ENCODE measurements at regions not wholly inside any gene's neighbourhood (a gene's known extent, or its start where the extent isn't known, plus 50 kb on each side); places are given as distances from the start of the nearest gene placed in this dataset.
"Not testable (repeated sequence)": the region's sequence is repeated elsewhere in the genome, so short reads cannot be mapped to it uniquely, and the experiment has no call there.

- TF ChIP-seq, protein P1, sequence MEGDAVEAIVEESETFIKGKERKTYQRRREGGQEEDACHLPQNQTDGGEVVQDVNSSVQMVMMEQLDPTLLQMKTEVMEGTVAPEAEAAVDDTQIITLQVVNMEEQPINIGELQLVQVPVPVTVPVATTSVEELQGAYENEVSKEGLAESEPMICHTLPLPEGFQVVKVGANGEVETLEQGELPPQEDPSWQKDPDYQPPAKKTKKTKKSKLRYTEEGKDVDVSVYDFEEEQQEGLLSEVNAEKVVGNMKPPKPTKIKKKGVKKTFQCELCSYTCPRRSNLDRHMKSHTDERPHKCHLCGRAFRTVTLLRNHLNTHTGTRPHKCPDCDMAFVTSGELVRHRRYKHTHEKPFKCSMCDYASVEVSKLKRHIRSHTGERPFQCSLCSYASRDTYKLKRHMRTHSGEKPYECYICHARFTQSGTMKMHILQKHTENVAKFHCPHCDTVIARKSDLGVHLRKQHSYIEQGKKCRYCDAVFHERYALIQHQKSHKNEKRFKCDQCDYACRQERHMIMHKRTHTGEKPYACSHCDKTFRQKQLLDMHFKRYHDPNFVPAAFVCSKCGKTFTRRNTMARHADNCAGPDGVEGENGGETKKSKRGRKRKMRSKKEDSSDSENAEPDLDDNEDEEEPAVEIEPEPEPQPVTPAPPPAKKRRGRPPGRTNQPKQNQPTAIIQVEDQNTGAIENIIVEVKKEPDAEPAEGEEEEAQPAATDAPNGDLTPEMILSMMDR (conservative IDR thresholded peaks at IDR 0.05), result no peak
- H3K27ac ChIP-seq, result no peak overlapping the region
These were observed 176.5 kb upstream of the CCZ1B start for GRCh38 chr7:7002418-7003062.

GRCh38 chr7:7005303-7005702 lies 177.0 kb upstream of the C1GALT1 start:
- TF ChIP-seq, protein P1 (conservative IDR thresholded peaks at IDR 0.05), result no peak
- no peak overlapping the region for H3K27ac ChIP-seq

DNA sequence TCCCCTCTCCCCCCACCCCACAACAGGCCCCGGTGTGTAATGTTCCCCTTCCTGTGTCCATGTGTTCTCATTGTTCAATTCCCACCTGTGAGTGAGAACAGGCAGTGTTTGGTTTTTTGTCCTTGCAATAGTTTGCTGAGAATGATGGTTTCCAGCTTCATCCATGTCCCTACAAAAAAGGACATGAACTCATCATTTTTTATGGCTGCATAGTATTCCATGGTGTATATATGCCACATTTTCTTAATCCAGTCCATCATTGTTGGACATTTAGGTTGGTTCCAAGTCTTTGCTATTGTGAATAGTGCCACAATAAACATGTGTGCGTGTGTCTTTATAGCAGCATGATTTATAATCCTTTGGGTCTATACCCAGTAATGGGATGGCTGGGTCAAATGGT lies 176.4 kb upstream of the C1GALT1 start:
- not testable (repeated sequence) for H3K27ac ChIP-seq

DNA sequence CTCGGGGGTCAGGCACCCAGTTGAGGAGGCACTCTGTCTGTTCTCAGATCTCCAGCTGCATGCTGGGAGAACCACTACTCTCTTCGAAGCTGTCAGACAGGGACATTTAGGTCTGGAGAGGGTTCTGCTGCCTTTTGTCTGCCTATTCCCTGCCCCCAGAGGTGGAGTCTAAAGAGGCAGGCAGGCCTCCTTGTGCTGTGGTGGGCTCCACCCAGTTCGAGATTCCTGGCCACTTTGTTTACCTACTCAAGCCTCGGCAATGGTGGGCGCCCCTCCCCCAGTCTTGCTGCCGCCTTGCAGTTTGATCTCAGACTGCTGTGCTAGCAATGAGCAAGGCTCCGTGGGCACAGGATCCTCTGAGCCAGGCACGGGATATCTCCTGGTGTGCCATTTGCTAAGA lies 171.1 kb upstream of the C1GALT1 start:
- not testable (repeated sequence) for H3K27ac ChIP-seq

DNA sequence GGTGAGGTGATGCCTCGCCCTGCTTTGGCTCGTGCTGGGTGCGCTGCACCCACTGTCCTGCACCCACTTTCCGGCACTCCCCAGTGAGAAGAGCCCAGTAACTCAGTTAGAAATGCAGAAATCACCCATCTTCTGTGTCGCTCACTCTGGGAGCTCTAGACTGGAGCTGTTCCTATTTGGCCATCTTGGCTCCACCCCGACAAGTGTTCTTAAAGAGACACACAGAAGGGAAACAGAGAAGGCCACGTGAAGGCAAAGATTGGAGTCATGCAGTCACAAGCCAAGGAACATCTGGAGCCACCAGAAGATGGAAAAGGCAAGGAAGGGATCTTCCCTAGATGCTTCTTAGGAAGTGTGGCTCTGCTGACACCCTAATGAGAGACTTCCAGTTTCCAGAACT lies 170.6 kb upstream of the C1GALT1 start:
- not testable (repeated sequence) for H3K27ac ChIP-seq

DNA sequence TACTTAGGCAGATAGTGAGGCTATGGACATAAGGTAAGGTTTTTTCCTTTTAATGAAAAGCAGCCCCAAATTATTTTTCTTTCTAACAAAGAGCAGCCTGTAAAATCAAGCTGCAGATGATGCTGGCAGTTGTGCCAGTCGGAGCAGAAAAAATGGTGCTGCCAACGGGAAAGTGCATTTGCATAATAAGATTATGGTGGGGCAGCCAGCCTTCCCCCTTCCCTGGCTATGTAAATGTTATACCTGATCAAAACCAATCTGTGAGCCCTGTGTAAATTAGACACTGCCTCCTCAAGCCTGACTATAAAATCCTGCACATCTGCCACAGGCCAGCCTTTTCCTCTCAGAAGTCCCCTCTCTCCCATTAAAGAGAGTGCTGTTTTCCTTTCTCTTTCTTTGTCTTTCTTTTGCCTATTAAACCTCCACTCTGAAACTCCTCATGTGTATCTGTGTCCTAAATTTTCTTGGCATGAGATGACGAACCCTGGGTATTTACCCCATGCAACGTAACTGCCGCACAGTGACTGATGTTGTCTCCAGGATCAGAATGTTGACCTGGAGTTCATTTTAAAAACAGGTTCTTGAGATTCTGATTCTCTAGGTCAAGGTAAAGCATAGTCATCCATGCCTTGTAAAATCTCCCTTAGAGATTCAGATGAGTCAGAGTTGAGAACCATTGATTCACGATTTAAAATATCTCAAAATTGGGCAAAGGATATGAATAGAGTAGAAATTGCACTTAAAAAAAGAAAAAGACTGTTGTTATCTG lies 167.3 kb upstream of the C1GALT1 start:
- H3K27ac ChIP-seq, result peak overlapping the region; percentile 48
- TF ChIP-seq, protein P1 (conservative IDR thresholded peaks at IDR 0.05), result no peak

DNA sequence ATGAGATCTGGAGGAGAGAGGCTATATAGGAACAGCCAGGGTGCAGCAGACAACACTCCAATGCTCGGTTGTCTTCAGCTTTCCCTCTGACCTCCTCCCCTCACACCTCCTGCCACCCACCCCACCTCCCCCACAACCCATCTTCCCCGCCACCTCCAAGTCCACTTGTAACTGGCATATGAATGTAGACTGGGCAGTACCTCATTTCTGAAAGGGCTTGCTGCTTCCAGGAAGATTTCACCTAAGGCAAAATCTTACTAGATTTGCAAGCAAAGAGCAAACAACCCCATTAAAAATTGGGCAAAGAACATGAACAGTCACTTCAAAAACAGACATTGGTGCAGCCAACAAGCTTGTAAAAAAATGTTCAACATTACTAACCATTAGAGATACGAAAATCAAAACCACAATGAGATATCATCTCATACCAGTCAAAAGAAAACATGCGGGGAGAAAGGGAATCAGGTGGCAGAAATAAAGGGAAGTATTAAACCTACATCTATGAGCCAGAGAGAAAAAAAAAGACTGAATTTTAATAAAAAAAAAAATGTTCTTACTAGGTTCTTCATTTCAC lies 164.6 kb upstream of the C1GALT1 start:
- H3K27ac ChIP-seq, result peak overlapping the region; percentile 38; the same call in 1 of the 2 replicates
- TF ChIP-seq, protein P1 (conservative IDR thresholded peaks at IDR 0.05), result no peak

- peak overlapping the region; percentile 38; the same call in 1 of the 2 replicates for H3K27ac ChIP-seq
- TF ChIP-seq, protein P1 (conservative IDR thresholded peaks at IDR 0.05), result no peak
These were observed 164.1 kb upstream of the C1GALT1 start for GRCh38 chr7:7018290-7018689.

GRCh38 chr7:7032221-7032620 lies 150.1 kb upstream of the C1GALT1 start:
- TF ChIP-seq, protein P1 (conservative IDR thresholded peaks at IDR 0.05), result no peak
- H3K27ac ChIP-seq, result no peak overlapping the region
